ENCODE measurements at regions not wholly inside any gene's neighbourhood (a gene's known extent, or its start where the extent isn't known, plus 50 kb on each side); places are given as distances from the start of the nearest gene placed in this dataset.
"Not testable (repeated sequence)": the region's sequence is repeated elsewhere in the genome, so short reads cannot be mapped to it uniquely, and the experiment has no call there.

- H3K4me1 ChIP-seq (ENCODE audit: control insufficient read depth, insufficient read depth, low read length, poor library complexity, severe bottlenecking), result no peaks in the 10 kb centered on the region
- no peaks in the 10 kb centered on the region for H3K36me3 ChIP-seq (ENCODE audit: control insufficient read depth, insufficient read depth, low read length)
- no peaks in the 10 kb centered on the region for H3K27me3 ChIP-seq (replicated peaks; ENCODE audit: control insufficient read depth, insufficient read depth, low read length, poor library complexity, severe bottlenecking)
- no peak overlapping the region for H3K4me3 ChIP-seq (ENCODE audit: insufficient read depth, low read depth, low read length, poor library complexity, severe bottlenecking)
- no peak overlapping the region for H3K27ac ChIP-seq (ENCODE audit: insufficient read depth, low read length, poor library complexity, severe bottlenecking)
- no peaks in the 10 kb centered on the region for H3K9me3 ChIP-seq (ENCODE audit: control insufficient read depth, low read length)
- no peak for DNase-seq
Measured at GRCh38 chr21:15208786-15209185, 144.0 kb upstream of the NRIP1 start.

GRCh38 chr21:15209224-15209623 is 144.4 kb upstream of the NRIP1 start:
- H3K36me3 ChIP-seq (ENCODE audit: control insufficient read depth, insufficient read depth, low read length), result no peaks in the 10 kb centered on the region
- no peaks in the 10 kb centered on the region for H3K27me3 ChIP-seq (replicated peaks; ENCODE audit: control insufficient read depth, insufficient read depth, low read length, poor library complexity, severe bottlenecking)
- no peak overlapping the region for H3K4me3 ChIP-seq (ENCODE audit: insufficient read depth, low read depth, low read length, poor library complexity, severe bottlenecking)
- H3K4me1 ChIP-seq (ENCODE audit: control insufficient read depth, insufficient read depth, low read length, poor library complexity, severe bottlenecking), result no peaks in the 10 kb centered on the region
- DNase-seq, result no peak
- H3K9me3 ChIP-seq (ENCODE audit: control insufficient read depth, low read length), result no peaks in the 10 kb centered on the region
- no peak overlapping the region for H3K27ac ChIP-seq (ENCODE audit: insufficient read depth, low read length, poor library complexity, severe bottlenecking)

DNA sequence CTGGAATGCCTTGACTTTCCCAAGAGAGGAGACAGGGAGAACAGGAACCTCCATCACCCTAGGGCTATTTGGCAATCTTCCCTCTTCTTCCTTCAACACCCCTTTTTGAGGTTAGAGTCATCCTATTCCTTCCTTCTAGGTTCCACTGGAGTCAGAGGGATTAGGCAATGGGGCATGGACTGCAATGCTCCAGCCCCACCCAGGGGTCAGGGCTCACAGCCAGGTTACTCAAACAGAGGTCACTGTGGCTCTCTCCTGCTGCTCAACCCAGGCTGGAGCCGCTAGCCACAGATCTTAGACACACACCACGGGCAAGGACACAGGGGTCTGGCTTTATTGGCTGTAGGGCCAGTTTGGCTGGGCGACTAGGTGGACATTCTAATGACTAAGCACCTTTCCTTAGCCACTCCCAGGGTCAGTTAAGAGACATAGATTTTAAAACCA is 145.5 kb upstream of the NRIP1 start:
- Histone ChIP-seq H3K9me3 (ENCODE audit: control insufficient read depth, low read length) (no peaks in the 10 kb centered on the region), H3K36me3 (ENCODE audit: control insufficient read depth, insufficient read depth, low read length) (no peaks in the 10 kb centered on the region), H3K27ac (ENCODE audit: insufficient read depth, low read length, poor library complexity, severe bottlenecking) (no peak overlapping the region), H3K4me3 (ENCODE audit: insufficient read depth, low read depth, low read length, poor library complexity, severe bottlenecking) (no peak overlapping the region), H3K4me1 (ENCODE audit: control insufficient read depth, insufficient read depth, low read length, poor library complexity, severe bottlenecking) (no peaks in the 10 kb centered on the region), H3K27me3 (replicated peaks; ENCODE audit: control insufficient read depth, insufficient read depth, low read length, poor library complexity, severe bottlenecking) (no peaks in the 10 kb centered on the region)
- no peak for DNase-seq

DNA sequence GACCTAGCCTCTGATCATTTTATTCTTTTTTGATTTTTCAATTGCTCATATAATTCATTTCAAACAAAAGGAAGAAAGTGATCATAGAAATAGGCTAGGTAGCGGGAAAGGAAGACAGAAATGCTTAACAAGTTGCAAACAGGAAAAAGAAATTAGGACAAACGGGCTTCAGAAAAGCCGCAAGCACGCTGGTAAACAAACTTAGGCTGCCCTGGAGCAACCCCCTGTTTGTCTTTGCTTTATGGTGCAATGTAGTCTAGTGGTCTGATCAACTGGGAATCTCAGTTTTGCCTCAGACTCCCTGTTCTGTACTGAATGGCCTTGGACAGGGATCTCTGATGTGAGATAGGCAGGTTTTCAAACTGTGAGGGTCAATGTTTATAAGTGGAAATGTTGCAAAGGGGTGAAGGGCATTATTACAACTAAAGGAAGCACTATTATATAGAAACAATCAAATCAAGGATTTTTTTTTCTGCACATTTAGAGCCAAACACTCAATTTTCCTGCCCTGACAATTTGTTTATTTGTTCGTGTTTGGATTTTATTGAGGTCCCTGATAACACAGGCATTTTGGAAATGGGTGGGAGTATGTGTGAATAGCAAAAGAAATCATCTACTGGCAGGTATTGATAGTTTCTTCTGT is 146.8 kb upstream of the NRIP1 start:
- Histone ChIP-seq H3K9me3 (ENCODE audit: control insufficient read depth, low read length) (no peaks in the 10 kb centered on the region), H3K4me1 (ENCODE audit: control insufficient read depth, insufficient read depth, low read length, poor library complexity, severe bottlenecking) (no peaks in the 10 kb centered on the region), H3K36me3 (ENCODE audit: control insufficient read depth, insufficient read depth, low read length) (no peaks in the 10 kb centered on the region), H3K27me3 (replicated peaks; ENCODE audit: control insufficient read depth, insufficient read depth, low read length, poor library complexity, severe bottlenecking) (no peaks in the 10 kb centered on the region), H3K4me3 (ENCODE audit: insufficient read depth, low read depth, low read length, poor library complexity, severe bottlenecking) (no peak overlapping the region), H3K27ac (ENCODE audit: insufficient read depth, low read length, poor library complexity, severe bottlenecking) (no peak overlapping the region)
- DNase-seq, result no peak

DNA sequence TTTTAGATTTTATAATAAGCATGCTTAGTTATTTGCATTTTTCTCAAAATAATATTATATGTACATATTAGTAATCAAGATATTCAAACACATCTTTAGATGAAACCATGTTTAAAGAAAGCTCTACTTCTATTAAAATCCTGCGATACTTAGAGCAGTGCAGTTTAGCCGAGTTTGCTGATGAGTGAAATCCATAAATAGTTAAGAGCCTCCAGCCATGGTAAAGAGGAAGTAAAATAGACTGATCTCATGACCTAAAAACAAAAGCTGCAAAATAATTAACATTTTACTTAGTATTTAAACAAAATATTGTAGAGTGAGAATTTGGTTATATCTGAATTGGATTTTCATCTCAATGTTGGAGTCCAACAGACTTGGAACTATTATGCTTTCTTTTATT is 147.4 kb upstream of the NRIP1 start:
- Histone ChIP-seq H3K4me1 (ENCODE audit: control insufficient read depth, insufficient read depth, low read length, poor library complexity, severe bottlenecking) (no peaks in the 10 kb centered on the region), H3K36me3 (ENCODE audit: control insufficient read depth, insufficient read depth, low read length) (no peaks in the 10 kb centered on the region), H3K27me3 (replicated peaks; ENCODE audit: control insufficient read depth, insufficient read depth, low read length, poor library complexity, severe bottlenecking) (no peaks in the 10 kb centered on the region), H3K4me3 (ENCODE audit: insufficient read depth, low read depth, low read length, poor library complexity, severe bottlenecking) (no peak overlapping the region), H3K27ac (ENCODE audit: insufficient read depth, low read length, poor library complexity, severe bottlenecking) (no peak overlapping the region), H3K9me3 (ENCODE audit: control insufficient read depth, low read length) (no peaks in the 10 kb centered on the region)
- DNase-seq, result no peak

DNA sequence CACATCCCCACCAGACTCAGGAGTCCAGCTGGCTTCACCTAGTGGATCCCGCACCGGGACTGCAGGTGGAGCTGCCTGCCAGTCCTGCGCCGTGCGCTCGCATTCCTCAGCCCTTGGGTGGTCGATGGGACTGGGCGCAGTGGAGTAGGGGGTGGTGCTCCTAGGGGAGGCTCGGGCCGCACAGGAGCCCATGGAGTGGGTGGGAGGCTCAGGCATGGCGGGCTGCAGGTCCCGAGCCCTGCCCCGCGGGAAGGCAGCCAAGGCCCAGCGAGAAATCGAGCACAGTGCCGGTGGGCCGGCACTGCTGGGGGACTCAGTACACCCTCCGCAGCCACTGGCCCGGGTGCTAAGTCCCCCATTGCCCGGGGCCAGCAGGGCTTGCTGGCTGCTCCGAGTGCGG is 153.7 kb upstream of the NRIP1 start:
- DNase-seq; H3K4me3 ChIP-seq (ENCODE audit: insufficient read depth, low read depth, low read length, poor library complexity, severe bottlenecking); H3K36me3 ChIP-seq (ENCODE audit: control insufficient read depth, insufficient read depth, low read length); H3K27me3 ChIP-seq (replicated peaks; ENCODE audit: control insufficient read depth, insufficient read depth, low read length, poor library complexity, severe bottlenecking); H3K27ac ChIP-seq (ENCODE audit: insufficient read depth, low read length, poor library complexity, severe bottlenecking); H3K4me1 ChIP-seq (ENCODE audit: control insufficient read depth, insufficient read depth, low read length, poor library complexity, severe bottlenecking); H3K9me3 ChIP-seq (ENCODE audit: control insufficient read depth, low read length): not testable (repeated sequence)

DNA sequence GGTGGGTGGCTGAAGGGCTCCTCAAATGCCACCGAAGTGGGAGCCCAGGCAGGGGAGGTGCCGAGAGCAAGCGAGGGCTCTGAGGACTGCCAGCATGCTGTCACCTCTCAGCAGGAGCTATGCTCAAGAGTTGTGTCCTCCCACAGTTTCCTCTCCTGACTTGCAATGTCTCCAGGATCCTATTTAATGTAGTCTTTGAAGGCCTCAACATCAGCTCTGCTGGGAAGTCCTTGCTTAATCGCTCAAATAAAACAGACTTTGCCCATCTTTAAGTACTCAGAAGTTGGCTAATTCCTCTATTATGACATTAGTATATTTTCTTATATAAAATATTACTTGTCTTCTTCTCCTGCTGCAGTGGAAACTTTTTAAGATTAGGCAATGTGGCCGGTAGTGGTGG is 154.2 kb upstream of the NRIP1 start:
- H3K9me3 ChIP-seq (ENCODE audit: control insufficient read depth, low read length), result no peaks in the 10 kb centered on the region
- no peak overlapping the region for H3K4me3 ChIP-seq (ENCODE audit: insufficient read depth, low read depth, low read length, poor library complexity, severe bottlenecking)
- H3K36me3 ChIP-seq (ENCODE audit: control insufficient read depth, insufficient read depth, low read length), result no peaks in the 10 kb centered on the region
- no peaks in the 10 kb centered on the region for H3K27me3 ChIP-seq (replicated peaks; ENCODE audit: control insufficient read depth, insufficient read depth, low read length, poor library complexity, severe bottlenecking)
- no peaks in the 10 kb centered on the region for H3K4me1 ChIP-seq (ENCODE audit: control insufficient read depth, insufficient read depth, low read length, poor library complexity, severe bottlenecking)
- no peak overlapping the region for H3K27ac ChIP-seq (ENCODE audit: insufficient read depth, low read length, poor library complexity, severe bottlenecking)
- no peak for DNase-seq

DNA sequence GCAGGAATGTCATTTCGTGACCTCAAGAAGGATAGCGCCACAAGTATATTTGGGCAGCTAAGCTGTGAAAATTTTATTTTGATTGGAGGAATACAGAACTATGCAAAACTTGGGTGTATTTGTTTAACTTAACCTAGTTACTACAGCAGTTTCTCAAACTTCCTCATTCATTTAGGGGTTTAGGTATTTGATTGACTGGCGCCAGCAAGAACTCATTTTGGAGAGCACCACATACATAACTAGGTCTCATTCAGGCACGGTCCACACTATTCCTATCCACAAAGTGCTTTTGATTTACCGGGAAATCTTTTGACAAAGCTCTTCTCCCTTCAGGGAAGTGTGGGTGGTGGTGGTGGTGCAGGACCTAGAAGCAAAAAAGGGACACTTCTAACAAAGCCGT is 155.1 kb upstream of the NRIP1 start:
- Histone ChIP-seq H3K36me3 (ENCODE audit: control insufficient read depth, insufficient read depth, low read length) (no peaks in the 10 kb centered on the region), H3K27ac (ENCODE audit: insufficient read depth, low read length, poor library complexity, severe bottlenecking) (no peak overlapping the region), H3K9me3 (ENCODE audit: control insufficient read depth, low read length) (no peaks in the 10 kb centered on the region), H3K27me3 (replicated peaks; ENCODE audit: control insufficient read depth, insufficient read depth, low read length, poor library complexity, severe bottlenecking) (no peaks in the 10 kb centered on the region), H3K4me1 (ENCODE audit: control insufficient read depth, insufficient read depth, low read length, poor library complexity, severe bottlenecking) (no peaks in the 10 kb centered on the region), H3K4me3 (ENCODE audit: insufficient read depth, low read depth, low read length, poor library complexity, severe bottlenecking) (no peak overlapping the region)
- no peak for DNase-seq

DNA sequence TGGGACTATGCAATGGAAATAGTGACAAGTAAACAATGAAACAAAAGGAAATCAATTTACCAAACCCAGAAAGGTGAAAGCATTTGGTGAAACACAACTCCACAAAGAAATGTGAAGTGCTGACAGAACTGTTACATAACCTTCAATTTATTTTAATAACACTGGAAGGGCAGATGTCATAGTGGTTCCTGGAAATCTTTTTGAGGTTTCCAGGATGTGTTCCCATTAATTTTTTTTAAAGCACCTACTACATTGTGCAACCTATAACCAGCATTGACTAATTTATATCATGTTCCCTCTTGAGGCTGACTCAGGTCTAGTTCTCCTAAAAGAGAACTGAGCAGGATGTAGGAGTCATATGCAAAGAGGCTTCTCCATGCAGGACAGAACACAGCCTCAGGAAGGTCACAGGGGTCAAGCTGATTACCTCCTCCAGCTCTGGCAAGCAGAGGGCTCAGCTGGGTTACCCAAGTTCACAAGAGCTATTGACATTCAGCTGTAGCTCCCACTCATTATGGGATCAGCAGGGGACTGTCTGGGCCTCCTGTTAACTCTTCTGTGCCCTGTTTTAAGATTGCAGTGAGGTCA is 157.1 kb upstream of the NRIP1 start:
- Histone ChIP-seq H3K9me3 (ENCODE audit: control insufficient read depth, low read length) (no peaks in the 10 kb centered on the region), H3K4me3 (ENCODE audit: insufficient read depth, low read depth, low read length, poor library complexity, severe bottlenecking) (no peak overlapping the region), H3K4me1 (ENCODE audit: control insufficient read depth, insufficient read depth, low read length, poor library complexity, severe bottlenecking) (no peaks in the 10 kb centered on the region), H3K27me3 (replicated peaks; ENCODE audit: control insufficient read depth, insufficient read depth, low read length, poor library complexity, severe bottlenecking) (no peaks in the 10 kb centered on the region), H3K27ac (ENCODE audit: insufficient read depth, low read length, poor library complexity, severe bottlenecking) (no peak overlapping the region), H3K36me3 (ENCODE audit: control insufficient read depth, insufficient read depth, low read length) (no peaks in the 10 kb centered on the region)
- no peak for DNase-seq

GRCh38 chr21:15222707-15223106 is 157.9 kb upstream of the NRIP1 start:
- Histone ChIP-seq H3K36me3 (ENCODE audit: control insufficient read depth, insufficient read depth, low read length) (no peaks in the 10 kb centered on the region), H3K4me1 (ENCODE audit: control insufficient read depth, insufficient read depth, low read length, poor library complexity, severe bottlenecking) (no peaks in the 10 kb centered on the region), H3K4me3 (ENCODE audit: insufficient read depth, low read depth, low read length, poor library complexity, severe bottlenecking) (no peak overlapping the region)

More at GRCh38 chr21:15222707-15223106, 157.9 kb upstream of the NRIP1 start:
- Histone ChIP-seq H3K27ac (ENCODE audit: insufficient read depth, low read length, poor library complexity, severe bottlenecking) (no peak overlapping the region), H3K27me3 (replicated peaks; ENCODE audit: control insufficient read depth, insufficient read depth, low read length, poor library complexity, severe bottlenecking) (no peaks in the 10 kb centered on the region), H3K9me3 (ENCODE audit: control insufficient read depth, low read length) (no peaks in the 10 kb centered on the region)
- no peak for DNase-seq
